GM19452 (cell line): ENCODE measurements at regions not wholly inside any gene's neighbourhood (a gene's known extent, or its start where the extent isn't known, plus 50 kb on each side); places are given as distances from the start of the nearest gene placed in this dataset.
"Not testable (repeated sequence)": the region's sequence is repeated elsewhere in the genome, so short reads cannot be mapped to it uniquely, and the experiment has no call there.

Experiments
- ATAC-seq: cut with Tn5 transposase; IDR thresholded peaks from one replicate; pipeline ENCODE4 v1.9.1; 2021; ENCODE audit not compliant: unreplicated experiment

GRCh38 chr5:56733580-56733979 is 81.8 kb upstream of the MAP3K1 start:
- no peak for ATAC-seq

GRCh38 chr5:56732121-56732520 is 83.2 kb upstream of the MAP3K1 start:
- no peak for ATAC-seq

- not testable (repeated sequence) for ATAC-seq
Observed at GRCh38 chr5:56731473-56731872, 83.9 kb upstream of the MAP3K1 start.

GRCh38 chr5:56729488-56729887 is 85.9 kb upstream of the MAP3K1 start:
- ATAC-seq = no peak

GRCh38 chr5:56725711-56726411 is 89.5 kb upstream of the MAP3K1 start:
- ATAC-seq = no peak

- not testable (repeated sequence) for ATAC-seq
Observed at GRCh38 chr5:56724857-56725256, 90.5 kb upstream of the MAP3K1 start.

GRCh38 chr5:56722317-56722716 is 93.0 kb upstream of the MAP3K1 start:
- no peak for ATAC-seq

- no peak for ATAC-seq
Observed at GRCh38 chr5:56717253-56717987, 97.9 kb upstream of the MAP3K1 start.

- no peak for ATAC-seq
Observed at GRCh38 chr5:56715986-56716385, 99.4 kb upstream of the MAP3K1 start.

GRCh38 chr5:56712895-56713591 is 102.3 kb upstream of the MAP3K1 start:
- ATAC-seq = no peak

- no peak for ATAC-seq
Observed at GRCh38 chr5:56710826-56711590, 104.3 kb upstream of the MAP3K1 start.

- no peak for ATAC-seq
Observed at GRCh38 chr5:56706504-56706903, 108.8 kb upstream of the MAP3K1 start.

- no peak for ATAC-seq
Observed at GRCh38 chr5:56705217-56705616, 110.1 kb upstream of the MAP3K1 start.

GRCh38 chr5:56703952-56704351 is 111.4 kb upstream of the MAP3K1 start:
- no peak for ATAC-seq

- ATAC-seq = no peak
Observed at GRCh38 chr5:56700711-56701110, 114.6 kb upstream of the MAP3K1 start.

- no peak for ATAC-seq
Observed at GRCh38 chr5:56699538-56699937, 115.8 kb upstream of the MAP3K1 start.

GRCh38 chr5:56698463-56699381 is 116.6 kb upstream of the MAP3K1 start:
- ATAC-seq = no peak

GRCh38 chr5:56696900-56697299 is 118.4 kb upstream of the MAP3K1 start:
- no peak for ATAC-seq

- no peak for ATAC-seq
Observed at GRCh38 chr5:56693220-56693579, 122.1 kb upstream of the MAP3K1 start.
